Ovary (tissue), 7 donors: ENCODE measurements at regions not wholly inside any gene's neighbourhood (a gene's known extent, or its start where the extent isn't known, plus 50 kb on each side); places are given as distances from the start of the nearest gene placed in this dataset.

Experiments
- DNase-seq, 5 donors: peaks; one replicate each; pipeline ENCODE4 v3.0.0-alpha.2; 2019 to 2020
- H3K27ac ChIP-seq, 2 donors: fragments of 200-600 bp; one replicate each; pipeline versions ENCODE4 v1.5.1 to v1.8.0; 2019 to 2022
- H3K27me3 ChIP-seq: fragments of 200-600 bp; one replicate; pipeline ENCODE4 v1.8.0; 2022
- H3K36me3 ChIP-seq: fragments of 200-600 bp; sonication (generic); one replicate; pipeline ENCODE4 v1.5.1; 2019
- H3K4me1 ChIP-seq: one replicate; pipeline ENCODE4 v1.8.1; 2013; ENCODE audit warnings: mild to moderate bottlenecking, moderate library complexity; ENCODE audit not compliant: insufficient read depth
- H3K4me3 ChIP-seq: fragments of 200-600 bp; sonication (generic); one replicate; pipeline ENCODE4 v1.5.1; 2017
- H3K9me3 ChIP-seq, 2 donors: fragments of 200-600 bp in 1 of 2; sonication (generic) in 1 of 2; one replicate each; pipeline versions ENCODE4 v1.5.1 to v1.8.1; 2013 to 2019; ENCODE audit warnings: mild to moderate bottlenecking in 1 of 2, moderate library complexity in 1 of 2
- CTCF ChIP-seq, 3 donors: fragments of 450-650 bp in 2 of 3; fragments of 200-600 bp in 1 of 3; IDR thresholded peaks; one replicate each; pipeline versions ENCODE4 v1.5.1 to v1.8.0; 2016 to 2022; ENCODE audit warnings: antibody characterized with exemption in 3 of 3, mild to moderate bottlenecking in 1 of 3
- EP300 ChIP-seq: sonication (generic); formaldehyde crosslinking; IDR thresholded peaks from one replicate; pipeline ENCODE4 v1.6.1; 2017; ENCODE audit warnings: antibody characterized with exemption
- POLR2A ChIP-seq: fragments of 450-650 bp; IDR thresholded peaks from one replicate; pipeline ENCODE4 v1.6.1; 2017; ENCODE audit warnings: antibody characterized with exemption, mild to moderate bottlenecking, moderate library complexity
- WGBS, 3 donors: extraction: QIAGEN DNeasy Blood & Tissue Kit in 1 of 3; methylation state at CpG; one replicate each; pipeline versions ENCODE4 v1.1.5 to v1.1.7; 2013 to 2017; 5-methylcytosine and 5-hydroxymethylcytosine counted together
- intact Hi-C, 4 donors: fragments of 100-400 bp; cut with DNase I; formaldehyde crosslinking; loops; one replicate each; pipeline versions ENCODE4 v1.11.0 to v1.15.1; 2022 to 2023
- donor health status: DM: no; HTN: no; CAD: no; lungs with moderate emphysema.
- donor health status: DM: no; HTN: no; CAD: no.
- donor health status: Bipolar disorder and iron deficiency.
- donor health status: DM: no; HTN: no; CAD: no.
- donor health status: DM: yes; HTN: yes; CAD: no.

GRCh38 chr6:103750603-103751002 is 1109.1 kb downstream of the HACE1 start:
- Histone ChIP-seq H3K27ac (no peak overlapping the region), H3K9me3 (no peaks in the 10 kb centered on the region), H3K4me3 (no peak overlapping the region), H3K4me1 (no peaks in the 10 kb centered on the region), H3K36me3 (no peaks in the 10 kb centered on the region), H3K27me3 (no peaks in the 10 kb centered on the region)
- 58 to 67% (median 62%) methylated on average over 7 of the region's 7 CpGs for WGBS, 3 donors
- intact Hi-C loops: no loop called here
- TF ChIP-seq EP300 (no peak), CTCF (IDR thresholded peaks at IDR 0.05) (no peak), POLR2A (no peak)
- DNase-seq: no peak

- Histone ChIP-seq H3K4me3 (no peak overlapping the region), H3K4me1 (no peaks in the 10 kb centered on the region), H3K9me3 (no peaks in the 10 kb centered on the region), H3K27ac (no peak overlapping the region), H3K27me3 (no peaks in the 10 kb centered on the region), H3K36me3 (no peaks in the 10 kb centered on the region)
- intact Hi-C loops: no loop called here
- TF ChIP-seq POLR2A: no peak
- no peak for TF ChIP-seq CTCF (IDR thresholded peaks at IDR 0.05)
- no peak for TF ChIP-seq EP300
- no peak for DNase-seq
- WGBS, 3 donors: 84 to 93% (median 89%) methylated on average over 6 of the region's 6 CpGs
Observed at GRCh38 chr6:103734016-103734415, 1125.7 kb downstream of the HACE1 start.

GRCh38 chr6:103729658-103730057 is 1130.1 kb downstream of the HACE1 start:
- TF ChIP-seq EP300: no peak
- TF ChIP-seq POLR2A: no peak
- TF ChIP-seq CTCF (IDR thresholded peaks at IDR 0.05): no peak
- 65 to 76% (median 73%) methylated on average over 2 of the region's 2 CpGs for WGBS, 3 donors
- Histone ChIP-seq H3K4me3 (no peak overlapping the region), H3K27me3 (no peaks in the 10 kb centered on the region), H3K4me1 (no peaks in the 10 kb centered on the region), H3K36me3 (no peaks in the 10 kb centered on the region), H3K27ac (no peak overlapping the region), H3K9me3 (no peaks in the 10 kb centered on the region)
- DNase-seq: no peak
- intact Hi-C loops: no loop called here

GRCh38 chr6:103723438-103724322 is 1136.0 kb downstream of the HACE1 start:
- H3K4me3 ChIP-seq: no peak overlapping the region
- H3K9me3 ChIP-seq: no peaks in the 10 kb centered on the region
- DNase-seq: no peak
- TF ChIP-seq EP300 (no peak), CTCF (IDR thresholded peaks at IDR 0.05) (no peak), POLR2A (no peak)
- H3K36me3 ChIP-seq: no peaks in the 10 kb centered on the region
- H3K4me1 ChIP-seq: no peaks in the 10 kb centered on the region
- H3K27ac ChIP-seq: no peak overlapping the region
- H3K27me3 ChIP-seq: no peaks in the 10 kb centered on the region
- intact Hi-C loops: no loop called here
